Dermis microvascular lymphatic vessel endothelial cell (primary cell): ENCODE measurements at regions not wholly inside any gene's neighbourhood (a gene's known extent, or its start where the extent isn't known, plus 50 kb on each side); places are given as distances from the start of the nearest gene placed in this dataset.
"Not testable (repeated sequence)": the region's sequence is repeated elsewhere in the genome, so short reads cannot be mapped to it uniquely, and the experiment has no call there.

Experiments used
- DNase-seq, 2 donors: peaks; one replicate each; pipeline versions ENCODE4 v3.0.0 to v3.0.0-alpha.2; 2010; ENCODE audit warnings: low read depth in 2 of 2

DNA sequence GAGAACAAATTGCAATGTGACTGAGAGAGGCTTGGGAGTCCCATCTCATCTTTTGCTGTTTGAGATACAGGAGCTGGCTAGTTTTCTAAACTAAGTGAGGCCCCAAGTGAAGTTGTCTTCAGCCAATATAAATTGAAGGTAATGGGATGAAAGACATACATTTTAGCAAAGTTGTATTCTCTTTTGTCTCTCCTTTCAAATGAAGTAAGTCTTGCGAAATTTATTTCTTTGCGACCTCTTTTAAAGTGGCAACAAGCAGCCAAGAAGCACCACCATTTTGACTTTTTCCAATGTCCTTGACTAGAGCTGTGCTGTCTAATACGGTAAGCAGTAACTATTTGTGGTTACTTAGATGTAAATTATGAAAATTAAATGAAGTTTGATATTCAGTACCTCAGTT, 385.7 kb downstream of the USP25 start:
- no peak for DNase-seq

DNA sequence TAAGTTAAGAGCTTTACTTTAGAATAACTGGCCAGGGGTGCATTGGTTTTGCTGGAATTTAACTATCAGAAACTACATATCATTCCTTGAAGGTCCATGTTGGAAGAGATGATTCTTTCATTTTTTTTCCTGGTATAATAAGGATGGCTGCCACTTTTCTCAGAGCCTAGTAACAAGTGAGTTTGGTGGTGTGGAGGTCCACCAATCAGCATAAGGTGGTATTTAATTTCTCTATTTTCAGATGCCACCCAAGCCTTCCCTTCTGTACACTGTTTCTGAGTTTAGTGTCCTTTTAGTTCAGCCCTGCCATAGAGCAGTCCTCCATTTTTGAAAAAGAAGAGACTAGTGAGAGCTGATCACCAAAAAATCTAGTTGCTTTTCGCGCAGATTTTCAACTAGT, 386.3 kb downstream of the USP25 start:
- no peak for DNase-seq

DNA sequence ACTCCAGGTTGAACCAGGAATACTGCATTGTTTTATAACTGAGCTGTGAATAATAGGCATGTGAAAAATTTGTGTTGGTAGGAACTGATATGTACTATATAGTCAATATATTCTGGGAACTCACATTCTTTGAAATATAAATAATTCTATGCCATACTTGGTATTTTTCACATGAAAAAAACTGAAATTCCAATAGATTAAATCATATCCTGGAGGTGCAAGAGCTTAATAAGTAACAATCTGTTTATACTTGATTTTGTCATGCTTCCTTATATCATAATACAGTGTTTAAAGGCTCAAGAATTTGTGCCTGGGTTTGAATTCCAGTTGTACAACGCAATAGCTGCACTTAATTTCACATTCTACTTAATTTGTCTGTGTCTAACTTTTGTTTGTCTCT, 387.0 kb downstream of the USP25 start:
- DNase-seq: peak in 1 of 2 donors; percentile 73

DNA sequence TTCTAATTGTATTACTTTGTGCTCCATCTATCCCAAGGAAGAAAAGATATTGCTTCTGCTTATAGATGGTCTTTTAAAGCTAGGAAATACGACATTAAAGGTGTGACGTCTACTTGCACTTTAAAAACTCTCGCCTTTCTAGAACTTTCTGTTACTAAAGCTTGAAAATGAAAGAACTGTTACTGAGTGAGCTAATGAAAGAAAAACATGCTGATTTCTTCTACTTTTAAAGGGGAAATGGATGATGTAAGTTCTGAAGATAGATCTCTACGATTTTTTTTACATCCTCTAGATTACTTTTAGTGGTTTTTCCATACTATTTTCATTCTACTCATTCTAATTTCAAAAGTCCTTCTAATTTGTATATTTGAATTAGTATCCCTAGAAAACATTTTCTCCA, 387.5 kb downstream of the USP25 start:
- DNase-seq: peak in 1 of 2 donors; percentile 46

DNA sequence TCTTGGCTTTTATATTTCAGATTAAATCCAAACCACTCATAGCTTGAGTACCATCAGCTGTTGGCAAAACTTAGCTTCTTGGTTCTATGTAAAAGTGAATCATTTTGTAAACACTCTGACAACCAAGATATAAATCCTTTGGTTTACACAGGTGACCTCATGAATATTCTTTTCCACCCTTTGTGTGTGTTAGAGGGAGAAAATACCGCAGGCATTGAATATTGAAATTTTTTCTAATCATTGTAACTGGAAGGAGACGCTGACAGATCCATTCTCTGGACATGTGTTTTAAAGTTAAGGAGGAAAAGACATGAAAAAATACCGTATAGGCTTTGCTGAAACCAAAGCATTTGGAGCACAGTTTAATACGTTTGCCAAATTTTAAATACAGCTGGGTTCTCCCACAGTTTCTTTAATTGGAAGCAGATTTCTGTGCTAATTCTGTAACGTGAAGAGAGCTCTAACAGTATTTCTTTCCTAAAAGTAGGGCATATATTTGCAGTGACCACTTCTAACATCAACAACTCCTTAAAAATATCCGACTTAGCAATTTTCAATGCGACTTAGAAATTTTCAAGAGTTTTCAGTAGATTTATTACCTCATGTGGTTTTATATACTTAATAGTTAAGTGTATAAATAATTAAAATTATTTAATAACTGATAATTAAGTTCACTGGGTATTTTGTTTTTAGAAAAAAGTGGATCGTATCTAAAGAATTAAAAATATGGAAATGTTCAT, 388.2 kb downstream of the USP25 start:
- peak in 1 of 2 donors; percentile 84 for DNase-seq

DNA sequence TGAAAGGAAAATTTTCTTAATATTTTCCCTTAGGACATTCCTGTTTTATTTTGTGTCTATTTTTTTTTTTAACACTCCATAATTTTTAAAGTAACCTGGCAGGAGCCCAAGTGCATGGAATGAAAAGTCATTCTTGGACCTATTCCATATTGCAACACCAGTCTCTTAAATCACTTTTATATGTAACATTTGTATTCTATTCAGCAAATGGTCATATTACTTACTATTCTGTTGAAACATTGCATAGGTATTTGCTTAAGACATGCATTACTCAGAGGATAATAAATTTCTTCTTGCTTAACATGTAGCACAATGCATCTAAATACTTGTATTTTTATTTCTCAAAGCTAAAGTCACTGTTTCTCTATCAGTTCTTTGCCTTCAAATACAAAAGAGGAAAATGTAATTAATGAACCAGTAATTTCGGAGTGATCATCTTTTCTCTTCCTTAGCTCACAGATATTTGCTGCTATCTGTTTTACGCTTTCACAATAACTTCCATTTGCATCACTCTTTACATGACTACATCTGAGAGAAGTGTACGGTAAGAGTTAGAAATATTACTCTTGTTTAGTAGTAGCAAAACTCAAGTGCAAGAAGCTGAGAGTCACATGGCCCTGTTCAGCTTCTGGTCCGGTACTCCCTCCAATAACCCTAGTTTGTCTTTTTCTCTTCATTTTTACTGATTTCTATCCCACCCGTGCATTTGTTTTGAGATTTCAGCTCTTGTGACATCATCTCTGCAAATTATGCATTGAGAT, 394.8 kb downstream of the USP25 start:
- peak; percentile 68 to 80 for DNase-seq

DNA sequence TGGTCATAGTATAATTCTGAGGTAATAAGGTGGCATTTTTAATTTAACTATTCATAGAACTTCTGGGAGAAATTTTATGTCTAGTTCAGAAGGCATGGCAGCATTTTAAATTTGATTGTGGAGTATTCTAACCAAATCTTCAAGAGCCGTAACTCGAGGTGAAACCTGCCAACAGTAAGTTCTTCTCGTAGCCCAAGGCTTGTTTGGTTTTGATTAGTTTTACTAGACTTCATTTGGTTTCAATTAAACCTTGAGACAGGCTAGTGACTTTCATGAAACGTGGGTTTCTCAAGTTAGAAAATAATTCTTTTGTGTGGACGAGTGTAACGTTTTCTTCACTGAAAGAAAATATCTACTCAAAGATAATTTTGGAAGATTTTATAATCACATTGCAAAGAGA, 395.5 kb downstream of the USP25 start:
- no peak for DNase-seq

DNA sequence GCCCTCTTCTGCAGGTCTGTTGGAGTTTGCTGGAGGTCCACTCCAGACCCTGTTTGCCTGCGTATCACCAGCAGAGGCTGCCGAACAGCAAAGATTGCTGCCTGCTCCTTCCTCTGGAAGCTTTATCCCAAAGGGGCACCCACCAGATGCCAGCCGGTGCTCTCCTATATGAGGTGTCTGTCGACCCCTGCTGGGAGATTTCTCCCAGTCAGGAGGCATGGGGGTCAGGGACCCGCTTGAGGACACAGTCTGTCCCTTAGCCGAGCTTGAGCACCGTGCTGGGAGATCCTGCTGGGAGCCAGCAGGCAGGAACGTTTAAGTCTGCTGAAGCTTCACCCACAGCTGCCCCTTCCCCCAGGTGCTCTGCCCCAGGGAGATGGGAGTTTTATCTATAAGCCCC, 402.7 kb downstream of the USP25 start:
- DNase-seq: not testable (repeated sequence)

DNA sequence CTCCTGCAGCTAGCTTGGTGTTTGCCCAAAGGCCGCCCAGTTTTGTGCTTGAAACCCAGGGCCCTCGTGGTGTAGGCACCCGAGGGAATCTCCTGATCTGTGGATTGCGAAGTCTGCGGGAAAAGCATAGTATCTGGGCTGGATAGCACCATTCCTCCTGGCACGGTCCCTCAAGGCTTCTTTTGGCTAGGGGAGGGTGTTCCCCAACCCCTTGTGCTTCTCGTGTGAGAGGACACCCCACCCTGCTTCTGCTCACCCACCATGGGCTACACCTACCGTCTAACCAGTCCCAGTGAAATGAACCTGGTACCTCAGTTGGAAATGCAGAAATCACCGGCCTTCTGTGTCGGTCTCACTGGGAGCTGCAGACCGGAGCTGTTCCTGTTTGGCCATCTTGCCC, 403.5 kb downstream of the USP25 start:
- DNase-seq: no peak

DNA sequence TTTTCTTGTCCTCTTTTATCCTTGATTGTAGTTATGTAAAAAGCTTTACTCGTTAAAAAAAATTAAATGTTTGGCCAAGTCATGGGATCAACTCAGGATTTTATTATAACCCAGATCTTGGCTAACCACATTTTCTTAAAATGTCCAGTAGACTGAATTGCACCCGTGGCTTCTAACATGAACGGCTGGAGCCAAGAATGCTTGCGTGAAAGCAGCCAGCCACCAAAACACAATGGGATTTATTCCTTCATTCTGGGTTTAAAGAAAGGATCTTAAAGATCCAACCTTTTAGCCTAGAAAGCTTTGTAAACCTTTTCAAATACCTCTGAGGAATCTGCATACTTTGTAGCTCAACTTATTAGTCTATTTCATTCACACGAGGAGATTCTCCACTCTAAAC, 404.4 kb downstream of the USP25 start:
- no peak for DNase-seq

DNA sequence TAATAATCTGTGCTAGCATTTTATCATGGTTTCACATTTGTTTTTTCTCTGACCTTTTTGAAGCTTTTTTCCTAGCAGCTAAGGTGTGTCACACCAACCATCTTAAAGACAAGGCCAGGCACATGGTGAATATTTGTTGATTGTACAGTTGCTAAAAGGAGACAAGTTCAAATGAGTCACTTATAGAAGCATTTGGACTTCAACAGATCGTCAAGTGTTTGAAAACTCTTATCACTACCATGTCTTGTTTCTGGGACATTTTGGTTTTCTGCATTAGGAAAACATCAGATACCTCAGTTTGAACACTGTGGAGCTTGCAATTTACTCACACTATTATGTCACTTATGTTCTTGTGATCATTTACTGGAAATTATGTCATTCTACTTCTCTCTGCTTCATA, 407.3 kb downstream of the USP25 start:
- no peak for DNase-seq

DNA sequence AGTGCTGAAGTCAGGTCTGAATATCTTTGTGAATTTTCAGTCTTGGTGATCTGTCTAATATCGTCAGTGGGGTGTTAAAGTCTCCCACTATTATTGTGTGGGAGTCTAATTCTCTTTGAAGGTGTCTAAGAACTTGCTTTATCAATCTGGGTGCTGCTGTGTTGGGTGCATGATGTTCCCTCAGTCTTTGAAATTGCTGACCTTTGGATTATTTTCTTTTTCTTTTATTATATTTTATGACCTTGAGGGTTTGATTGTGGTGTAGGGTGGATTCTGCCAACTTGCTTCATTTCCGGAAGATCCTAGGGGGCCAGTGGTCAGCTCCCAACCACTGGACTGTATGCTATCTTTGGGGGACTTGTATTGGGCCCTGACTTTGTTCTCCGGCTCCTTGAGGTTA, 415.3 kb downstream of the USP25 start:
- DNase-seq: no peak

DNA sequence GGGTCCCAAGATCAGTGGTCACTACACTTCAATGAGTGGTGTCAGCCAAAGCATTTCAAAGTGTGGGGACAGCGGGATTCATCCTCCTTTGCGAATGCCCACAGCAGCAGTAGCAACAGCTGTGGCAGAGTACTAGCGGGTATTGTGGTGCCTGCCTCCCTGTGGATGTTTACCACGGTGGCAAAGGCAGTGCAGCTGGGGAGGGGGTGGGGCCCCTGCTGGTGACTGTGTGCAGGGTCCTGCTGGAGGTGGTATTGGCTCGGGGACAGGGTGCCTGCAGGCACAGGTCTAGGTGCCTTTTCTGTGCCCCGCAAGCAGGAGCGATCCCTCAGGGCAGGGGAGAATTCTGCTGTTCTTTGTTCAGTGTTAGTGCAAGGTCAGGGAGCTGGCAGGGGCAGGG, 415.7 kb downstream of the USP25 start:
- DNase-seq: no peak

DNA sequence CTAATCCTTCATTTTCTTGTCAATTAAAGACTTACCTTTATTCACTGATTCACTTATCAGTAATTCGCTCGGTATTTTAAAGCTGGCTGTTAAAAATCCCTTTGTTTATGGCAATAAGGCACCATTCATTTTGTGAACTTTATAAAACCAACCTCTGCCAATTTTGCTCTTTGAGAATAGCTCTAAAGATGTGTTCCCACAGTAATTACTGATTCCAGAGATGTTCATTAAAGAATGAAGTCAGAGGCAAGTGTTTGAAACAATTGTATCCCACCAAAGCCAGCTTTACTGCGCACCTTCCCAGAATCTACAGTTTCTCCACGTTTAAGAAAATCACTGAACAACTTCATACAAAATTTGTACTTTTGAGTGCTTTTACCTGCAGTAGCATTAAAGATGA, 424.5 kb downstream of the USP25 start:
- no peak for DNase-seq

DNA sequence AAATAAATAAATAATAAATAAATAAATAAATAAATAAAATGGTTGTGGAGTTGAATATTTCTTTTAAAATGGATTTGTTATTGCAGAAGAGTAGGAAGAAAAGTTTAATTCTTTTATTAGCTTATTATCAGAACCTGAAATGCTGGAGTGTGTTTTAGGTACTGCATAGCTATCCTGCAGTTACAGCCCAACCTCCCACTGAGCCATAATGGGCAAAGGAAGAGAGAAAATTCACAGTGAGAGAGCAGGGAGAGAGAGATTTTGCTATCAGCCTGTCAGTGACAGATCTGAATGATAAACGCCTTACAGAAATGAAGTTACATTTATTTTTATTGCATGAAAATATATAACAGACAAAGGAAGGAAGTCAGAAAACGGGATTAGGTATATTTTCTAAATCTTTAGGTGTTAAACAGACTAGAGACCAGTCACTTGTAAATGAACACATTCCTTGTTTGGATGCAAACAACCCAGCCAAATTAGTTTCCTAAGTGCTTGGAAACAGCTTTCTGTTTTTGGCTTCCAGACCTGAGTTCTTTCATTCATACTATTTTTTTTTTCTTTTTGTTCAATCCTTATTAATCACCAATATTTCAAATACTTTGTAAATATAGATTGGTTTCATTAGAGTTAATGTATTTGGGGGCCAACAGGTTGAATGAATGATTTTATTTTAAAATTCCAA, 425.3 kb downstream of the USP25 start:
- no peak for DNase-seq

DNA sequence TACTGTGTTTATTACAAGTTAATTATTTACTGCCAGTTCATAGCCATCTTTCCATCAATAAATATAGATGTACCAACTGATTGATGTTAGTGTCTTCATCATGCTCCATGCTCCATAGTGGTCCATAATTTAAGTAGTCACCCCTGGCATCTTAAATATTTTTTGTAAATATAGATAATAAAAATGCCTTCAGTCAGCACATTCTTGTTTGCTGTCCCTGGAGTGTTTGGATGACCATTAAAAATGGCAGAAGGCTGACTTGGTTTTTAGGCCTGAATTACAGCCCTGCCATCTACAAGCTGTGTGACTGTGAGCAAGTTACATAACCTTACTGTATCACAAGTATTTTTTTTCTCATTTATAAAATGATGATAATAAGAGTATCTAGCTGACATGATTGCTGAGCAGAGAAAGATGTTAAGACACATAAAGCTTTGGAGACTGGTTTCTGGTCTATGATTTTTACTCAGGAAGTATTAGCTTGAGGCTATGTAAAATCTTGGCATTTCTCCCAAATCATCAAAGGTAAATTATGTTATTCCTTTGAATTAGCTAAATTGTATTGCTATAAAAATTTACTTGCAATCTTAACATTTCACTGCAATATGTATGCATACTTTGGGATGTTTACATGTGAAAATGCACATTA, 427.2 kb downstream of the USP25 start:
- DNase-seq: no peak

DNA sequence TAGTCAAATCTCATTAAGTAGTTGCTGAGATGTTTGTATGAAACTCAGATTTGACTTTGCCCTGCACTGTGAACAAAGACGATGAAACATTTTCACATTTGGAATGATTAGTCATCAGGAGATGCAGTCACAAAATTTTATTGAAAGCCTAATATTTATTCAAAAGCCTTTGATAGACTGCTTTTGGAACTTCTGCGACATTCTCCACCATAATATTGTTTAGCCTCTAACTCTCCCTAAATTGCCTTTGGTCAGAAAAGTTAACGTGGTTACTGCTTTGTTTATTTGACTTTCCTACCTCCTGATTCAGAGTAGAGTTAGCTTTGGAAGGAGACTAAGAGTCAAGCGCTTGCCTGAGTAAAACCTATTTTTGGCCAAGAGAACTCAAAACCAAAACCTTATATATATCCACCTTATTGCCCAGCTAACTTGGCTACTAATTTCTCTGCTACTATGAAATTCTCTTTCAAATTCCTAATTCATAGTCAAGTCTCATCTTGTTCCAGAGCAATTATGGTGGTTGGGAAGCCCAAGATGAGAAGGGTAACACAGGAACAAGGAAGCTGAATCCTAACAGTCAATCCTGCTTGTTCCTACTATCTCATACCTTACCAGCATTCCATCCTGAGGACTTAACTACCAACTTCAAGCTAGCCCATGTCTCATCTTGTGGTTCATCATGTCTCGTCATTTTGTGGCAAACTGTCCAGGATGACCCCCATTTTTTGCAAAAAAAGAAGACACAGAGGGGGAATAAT, 429.6 kb downstream of the USP25 start:
- DNase-seq: no peak

DNA sequence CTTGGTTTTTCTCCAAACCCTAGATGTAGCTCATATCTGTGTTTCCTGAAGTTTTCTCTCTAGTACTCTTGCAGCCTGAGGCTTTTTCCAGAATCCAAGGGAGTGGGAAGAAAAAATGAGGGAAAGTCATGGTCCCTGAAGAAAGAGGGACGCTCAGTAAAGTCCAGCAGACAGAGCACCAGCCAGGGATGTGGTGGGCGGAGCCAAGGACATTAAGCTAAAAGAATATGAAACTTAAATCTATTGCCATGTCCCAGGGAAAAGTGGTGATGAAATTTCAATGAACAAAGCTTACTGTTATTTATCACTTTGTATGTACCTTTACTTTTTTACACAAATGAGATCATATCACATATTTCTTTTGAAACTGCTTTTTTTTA, 430.2 kb downstream of the USP25 start:
- DNase-seq: no peak

DNA sequence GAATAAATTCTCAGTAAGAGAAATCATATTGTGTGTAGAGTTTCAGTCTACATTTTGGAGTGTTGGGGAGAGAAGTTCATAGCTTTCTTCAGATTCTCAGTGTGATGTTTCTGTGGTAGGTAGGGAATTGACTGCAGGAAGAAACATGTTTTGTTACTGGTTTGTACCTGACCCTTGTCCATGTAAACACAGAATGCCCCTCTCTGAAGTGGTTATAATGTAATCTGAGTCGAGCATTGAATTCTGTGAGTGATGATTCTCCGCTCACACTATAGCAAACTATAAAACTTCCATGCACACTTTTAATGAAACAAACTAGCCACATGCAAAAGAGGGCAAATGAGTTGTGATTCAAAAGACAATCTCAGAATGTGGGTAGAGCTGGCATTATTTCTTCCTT, 433.2 kb downstream of the USP25 start:
- no peak for DNase-seq

DNA sequence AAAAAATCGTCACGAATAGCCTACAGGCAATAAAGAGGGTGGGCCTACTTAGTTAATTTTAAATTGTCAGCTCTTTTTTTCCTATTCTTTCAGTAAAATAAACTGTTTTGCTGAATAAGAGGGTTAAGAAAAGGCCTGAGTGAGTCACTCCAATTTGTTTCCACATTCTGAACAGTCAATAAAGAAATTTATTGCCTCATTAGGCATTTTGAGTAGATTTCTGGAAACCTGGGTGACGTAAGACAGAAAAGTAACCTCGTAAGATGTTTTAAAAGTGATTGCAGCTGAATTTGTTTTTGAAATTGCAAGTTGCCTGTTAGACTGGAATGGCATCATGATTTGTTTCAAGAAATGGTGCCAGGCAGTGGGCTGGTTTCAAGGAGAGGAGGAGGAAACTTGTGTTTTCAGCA, 439.3 kb downstream of the USP25 start:
- DNase-seq: no peak

DNA sequence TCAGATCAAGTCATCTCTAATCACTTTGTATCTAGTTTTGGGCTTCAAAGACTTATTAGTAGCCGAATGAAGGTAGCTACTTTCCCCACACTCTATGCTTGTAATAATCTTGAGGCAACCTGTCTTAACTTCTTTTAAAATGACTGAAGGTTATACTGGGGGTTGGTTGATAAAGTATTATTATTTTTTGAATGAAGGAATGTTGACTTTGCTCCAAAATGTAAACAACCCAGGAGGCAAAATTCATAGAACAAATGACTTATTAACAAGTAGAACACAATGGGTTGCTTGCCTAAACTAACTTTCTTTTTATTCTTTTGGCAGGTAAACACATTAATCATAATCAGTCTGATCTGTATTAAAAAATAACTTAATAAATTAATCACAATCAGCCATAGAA, 440.0 kb downstream of the USP25 start:
- DNase-seq: no peak
